RCC 7860 (cell line): ENCODE measurements at regions not wholly inside any gene's neighbourhood (a gene's known extent, or its start where the extent isn't known, plus 50 kb on each side); places are given as distances from the start of the nearest gene placed in this dataset.

ENCODE experiments used
- DNase-seq: peaks from one replicate; pipeline ENCODE4 v3.0.0-alpha.2; 2015; ENCODE audit warnings: low spot score
- FAIRE-seq: peaks from 2 replicates; lab custom pipeline; 2012; peaks lifted over from hg19 to GRCh38; lab: Jason Lieb, UNC

GRCh38 chr5:30957591-30957990, 235.9 kb upstream of the CDH6 start:
- FAIRE-seq (no peak), DNase-seq (no peak)

GRCh38 chr5:30956251-30956650, 237.2 kb upstream of the CDH6 start:
- DNase-seq, result no peak
- FAIRE-seq, result no peak

GRCh38 chr5:30937070-30937469, 256.4 kb upstream of the CDH6 start:
- no peak for FAIRE-seq
- DNase-seq, result no peak

- no peak for FAIRE-seq
- no peak for DNase-seq
Measured at GRCh38 chr5:30933599-30933998, 259.9 kb upstream of the CDH6 start.

- FAIRE-seq (no peak), DNase-seq (no peak)
Measured at GRCh38 chr5:30932273-30933017, 261.0 kb upstream of the CDH6 start.

- DNase-seq (peak; percentile 24), FAIRE-seq (no peak)
Measured at GRCh38 chr5:30930736-30931135, 262.8 kb upstream of the CDH6 start.

GRCh38 chr5:30928956-30929355, 264.5 kb upstream of the CDH6 start:
- FAIRE-seq (no peak), DNase-seq (no peak)

- FAIRE-seq, result no peak
Measured at GRCh38 chr5:30926218-30926617, 267.3 kb upstream of the CDH6 start.

GRCh38 chr5:30921388-30921787, 272.1 kb upstream of the CDH6 start:
- DNase-seq (no peak), FAIRE-seq (no peak)

More at GRCh38 chr5:30926218-30926617, 267.3 kb upstream of the CDH6 start:
- no peak for DNase-seq

GRCh38 chr5:30918171-30918570, 275.3 kb upstream of the CDH6 start:
- DNase-seq (peak; percentile 86), FAIRE-seq (peak; percentile 88)

- DNase-seq, result no peak
Measured at GRCh38 chr5:30908356-30908755, 285.1 kb upstream of the CDH6 start.

GRCh38 chr5:30900367-30900766, 293.1 kb upstream of the CDH6 start:
- FAIRE-seq (no peak), DNase-seq (no peak)

More at GRCh38 chr5:30908356-30908755, 285.1 kb upstream of the CDH6 start:
- no peak for FAIRE-seq

GRCh38 chr5:30894811-30895210, 298.7 kb upstream of the CDH6 start:
- peak; percentile 69 for DNase-seq
- FAIRE-seq, result peak; percentile 91

- FAIRE-seq, result no peak
- no peak for DNase-seq
Measured at GRCh38 chr5:30891660-30892059, 301.8 kb upstream of the CDH6 start.

GRCh38 chr5:30890377-30890776, 303.1 kb upstream of the CDH6 start:
- DNase-seq (no peak), FAIRE-seq (no peak)

GRCh38 chr5:30880514-30880913, 313.0 kb upstream of the CDH6 start:
- DNase-seq, result no peak
- FAIRE-seq, result no peak

GRCh38 chr5:30879887-30880286, 313.6 kb upstream of the CDH6 start:
- FAIRE-seq, result no peak
- no peak for DNase-seq

GRCh38 chr5:30878746-30879145, 314.7 kb upstream of the CDH6 start:
- FAIRE-seq (no peak), DNase-seq (no peak)

GRCh38 chr5:30878296-30878695, 315.2 kb upstream of the CDH6 start:
- no peak for DNase-seq
- no peak for FAIRE-seq

- no peak for FAIRE-seq
- no peak for DNase-seq
Measured at GRCh38 chr5:30874241-30875034, 319.0 kb upstream of the CDH6 start.

GRCh38 chr5:30871196-30871595, 322.3 kb upstream of the CDH6 start:
- FAIRE-seq, result no peak
- no peak for DNase-seq

- DNase-seq, result no peak
- FAIRE-seq, result no peak
Measured at GRCh38 chr5:30867711-30868110, 325.8 kb upstream of the CDH6 start.
